Keratinocyte (primary cell): ENCODE measurements at regions not wholly inside any gene's neighbourhood (a gene's known extent, or its start where the extent isn't known, plus 50 kb on each side); places are given as distances from the start of the nearest gene placed in this dataset.

Experiments
- EZH2 ChIP-seq: IDR thresholded peaks from one replicate; pipeline ENCODE4 v1.6.1; 2012; ENCODE audit warnings: inconsistent platforms, mild to moderate bottlenecking, low read length, moderate library complexity
- TF ChIP-seq, protein P1 (sequence below), 3 experiments: IDR thresholded peaks in 1 of 3; conservative IDR thresholded peaks in 1 of 3; optimal IDR thresholded peaks in 1 of 3; 2 replicates in 2 of 3; 3 replicates in 1 of 3; pipeline versions ENCODE3 to v1.5.1; 2011; ENCODE audit warnings: low read length in 3 of 3, mild to moderate bottlenecking in 3 of 3, moderate library complexity in 2 of 3, control low read depth in 1 of 3, inconsistent platforms in 1 of 3; ENCODE audit not compliant: insufficient read depth in 2 of 3; ENCODE audit errors: extremely low read depth in 1 of 3

DNA sequence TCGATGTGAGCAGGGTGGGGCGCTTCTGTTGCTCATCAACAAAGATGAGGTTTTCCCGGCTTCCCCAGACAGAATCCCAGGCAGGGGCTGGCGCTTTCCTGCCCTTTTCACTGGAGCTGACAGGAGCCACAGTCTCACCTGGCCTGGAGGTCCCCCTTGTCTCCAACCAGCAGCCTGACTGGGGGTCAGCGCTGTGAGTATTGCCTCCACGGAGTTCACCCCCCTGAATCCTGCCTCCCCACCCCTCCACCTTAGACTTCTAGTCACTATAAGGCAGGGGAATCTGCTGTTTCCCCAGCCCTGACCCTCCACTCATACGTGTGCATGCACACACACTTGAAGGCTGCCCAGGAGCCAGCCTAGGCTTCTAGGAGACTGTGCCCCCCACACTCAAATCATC, 58.8 kb upstream of the LYVE1 start:
- TF ChIP-seq, protein P1, sequence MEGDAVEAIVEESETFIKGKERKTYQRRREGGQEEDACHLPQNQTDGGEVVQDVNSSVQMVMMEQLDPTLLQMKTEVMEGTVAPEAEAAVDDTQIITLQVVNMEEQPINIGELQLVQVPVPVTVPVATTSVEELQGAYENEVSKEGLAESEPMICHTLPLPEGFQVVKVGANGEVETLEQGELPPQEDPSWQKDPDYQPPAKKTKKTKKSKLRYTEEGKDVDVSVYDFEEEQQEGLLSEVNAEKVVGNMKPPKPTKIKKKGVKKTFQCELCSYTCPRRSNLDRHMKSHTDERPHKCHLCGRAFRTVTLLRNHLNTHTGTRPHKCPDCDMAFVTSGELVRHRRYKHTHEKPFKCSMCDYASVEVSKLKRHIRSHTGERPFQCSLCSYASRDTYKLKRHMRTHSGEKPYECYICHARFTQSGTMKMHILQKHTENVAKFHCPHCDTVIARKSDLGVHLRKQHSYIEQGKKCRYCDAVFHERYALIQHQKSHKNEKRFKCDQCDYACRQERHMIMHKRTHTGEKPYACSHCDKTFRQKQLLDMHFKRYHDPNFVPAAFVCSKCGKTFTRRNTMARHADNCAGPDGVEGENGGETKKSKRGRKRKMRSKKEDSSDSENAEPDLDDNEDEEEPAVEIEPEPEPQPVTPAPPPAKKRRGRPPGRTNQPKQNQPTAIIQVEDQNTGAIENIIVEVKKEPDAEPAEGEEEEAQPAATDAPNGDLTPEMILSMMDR (optimal IDR thresholded peaks at IDR 0.05 in 1 of 3, IDR thresholded peaks at IDR 0.05 in 1 of 3, conservative IDR thresholded peaks at IDR 0.05 in 1 of 3; ENCODE audit: extremely low read depth in 1 of 3, insufficient read depth in 2 of 3, low read length in 3 of 3) = no peak
- TF ChIP-seq EZH2 = no peak
